GM13977 (cell line): ENCODE measurements at regions not wholly inside any gene's neighbourhood (a gene's known extent, or its start where the extent isn't known, plus 50 kb on each side); places are given as distances from the start of the nearest gene placed in this dataset.

Experiments used
- DNase-seq: peaks from one replicate; pipeline ENCODE4 v3.0.0; 2012; ENCODE audit warnings: low spot score
- in situ Hi-C: fragments of 300-500 bp; cut with MboI; formaldehyde crosslinking; loops from one replicate; pipeline ENCODE4 v1.12.0; 2022; ENCODE audit warnings: low sequenced_read_pairs, low pct_unique_long_range_greater_than_20kb, mixed read lengths, inconsistent platforms; ENCODE audit not compliant: unreplicated experiment
- TF ChIP-seq, protein P1 (sequence below): IDR thresholded peaks from 2 replicates; pipeline ENCODE4 v1.5.1; 2012; ENCODE audit warnings: mild to moderate bottlenecking, control low read depth; ENCODE audit not compliant: insufficient read depth; ENCODE audit errors: extremely low read depth, missing control alignments

DNA sequence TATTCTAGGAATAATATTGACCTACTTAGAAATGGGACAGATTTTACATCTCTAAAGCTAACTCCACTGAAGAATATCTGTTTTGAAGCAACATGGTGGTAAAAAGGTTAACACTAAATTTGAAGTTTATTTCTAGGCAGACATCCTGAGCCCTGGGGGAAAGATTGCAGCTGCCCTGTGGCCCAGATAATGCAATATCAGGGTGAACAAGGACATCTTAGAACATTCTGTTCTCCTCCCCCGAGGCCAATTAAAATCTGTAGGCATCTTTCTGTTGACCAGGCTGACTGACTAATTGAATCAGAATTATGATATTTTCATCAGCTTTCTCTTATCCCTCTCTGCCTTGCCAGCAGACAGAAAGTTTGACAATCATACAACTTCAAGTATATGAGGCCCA is 149.8 kb upstream of the DUSP10 start:
- TF ChIP-seq, protein P1, sequence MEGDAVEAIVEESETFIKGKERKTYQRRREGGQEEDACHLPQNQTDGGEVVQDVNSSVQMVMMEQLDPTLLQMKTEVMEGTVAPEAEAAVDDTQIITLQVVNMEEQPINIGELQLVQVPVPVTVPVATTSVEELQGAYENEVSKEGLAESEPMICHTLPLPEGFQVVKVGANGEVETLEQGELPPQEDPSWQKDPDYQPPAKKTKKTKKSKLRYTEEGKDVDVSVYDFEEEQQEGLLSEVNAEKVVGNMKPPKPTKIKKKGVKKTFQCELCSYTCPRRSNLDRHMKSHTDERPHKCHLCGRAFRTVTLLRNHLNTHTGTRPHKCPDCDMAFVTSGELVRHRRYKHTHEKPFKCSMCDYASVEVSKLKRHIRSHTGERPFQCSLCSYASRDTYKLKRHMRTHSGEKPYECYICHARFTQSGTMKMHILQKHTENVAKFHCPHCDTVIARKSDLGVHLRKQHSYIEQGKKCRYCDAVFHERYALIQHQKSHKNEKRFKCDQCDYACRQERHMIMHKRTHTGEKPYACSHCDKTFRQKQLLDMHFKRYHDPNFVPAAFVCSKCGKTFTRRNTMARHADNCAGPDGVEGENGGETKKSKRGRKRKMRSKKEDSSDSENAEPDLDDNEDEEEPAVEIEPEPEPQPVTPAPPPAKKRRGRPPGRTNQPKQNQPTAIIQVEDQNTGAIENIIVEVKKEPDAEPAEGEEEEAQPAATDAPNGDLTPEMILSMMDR = no peak
- DNase-seq = no peak
- in situ Hi-C loops = no loop called here

DNA sequence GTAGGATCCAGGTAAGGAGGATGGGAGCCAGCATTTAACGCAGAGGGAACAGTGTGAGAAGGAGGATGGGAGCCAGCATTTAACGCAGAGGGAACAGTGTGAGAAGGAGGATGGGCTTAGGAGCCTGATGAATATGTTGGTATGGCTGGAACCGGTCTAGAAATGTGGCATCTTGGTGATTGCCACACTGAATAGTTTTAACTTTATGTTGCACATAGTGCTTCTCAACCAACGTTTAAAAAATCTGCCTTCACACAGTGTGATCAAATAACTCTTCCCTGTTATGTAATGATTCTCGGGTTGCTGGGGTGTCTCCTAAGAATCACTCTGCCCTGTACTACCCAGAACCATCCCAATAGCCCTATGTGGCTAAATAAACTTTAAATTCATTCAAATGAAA is 146.9 kb upstream of the DUSP10 start:
- TF ChIP-seq, protein P1 = no peak
- in situ Hi-C loops = no loop called here
- DNase-seq = no peak

DNA sequence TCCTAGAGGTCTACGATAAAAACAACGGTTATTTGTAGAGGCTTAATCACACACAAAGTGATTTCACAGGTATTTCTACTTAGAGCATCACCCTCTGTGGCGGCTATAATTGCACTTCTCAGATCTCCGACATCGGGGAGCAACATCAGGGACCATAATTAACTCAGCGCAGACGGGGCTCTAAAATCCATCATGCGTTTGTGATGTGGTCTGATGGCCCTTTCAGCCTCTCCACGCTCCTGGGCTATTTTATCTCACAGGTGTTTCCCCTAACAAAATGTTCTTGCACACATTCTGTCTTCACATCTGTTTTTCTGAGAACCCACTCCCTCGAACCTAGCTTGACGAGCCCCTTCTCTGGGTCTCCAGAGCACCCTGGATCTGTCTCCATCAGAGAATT is 146.3 kb upstream of the DUSP10 start:
- TF ChIP-seq, protein P1 = no peak
- in situ Hi-C loops = no loop called here
- no peak for DNase-seq

GRCh38 chr1:221887758-221888157 is 145.9 kb upstream of the DUSP10 start:
- DNase-seq = no peak
- TF ChIP-seq, protein P1 = no peak
- in situ Hi-C loops = no loop called here

- no peak for DNase-seq
- in situ Hi-C loops = no loop called here
- TF ChIP-seq, protein P1 = no peak
Observed at GRCh38 chr1:221887415-221887746, 145.5 kb upstream of the DUSP10 start.

DNA sequence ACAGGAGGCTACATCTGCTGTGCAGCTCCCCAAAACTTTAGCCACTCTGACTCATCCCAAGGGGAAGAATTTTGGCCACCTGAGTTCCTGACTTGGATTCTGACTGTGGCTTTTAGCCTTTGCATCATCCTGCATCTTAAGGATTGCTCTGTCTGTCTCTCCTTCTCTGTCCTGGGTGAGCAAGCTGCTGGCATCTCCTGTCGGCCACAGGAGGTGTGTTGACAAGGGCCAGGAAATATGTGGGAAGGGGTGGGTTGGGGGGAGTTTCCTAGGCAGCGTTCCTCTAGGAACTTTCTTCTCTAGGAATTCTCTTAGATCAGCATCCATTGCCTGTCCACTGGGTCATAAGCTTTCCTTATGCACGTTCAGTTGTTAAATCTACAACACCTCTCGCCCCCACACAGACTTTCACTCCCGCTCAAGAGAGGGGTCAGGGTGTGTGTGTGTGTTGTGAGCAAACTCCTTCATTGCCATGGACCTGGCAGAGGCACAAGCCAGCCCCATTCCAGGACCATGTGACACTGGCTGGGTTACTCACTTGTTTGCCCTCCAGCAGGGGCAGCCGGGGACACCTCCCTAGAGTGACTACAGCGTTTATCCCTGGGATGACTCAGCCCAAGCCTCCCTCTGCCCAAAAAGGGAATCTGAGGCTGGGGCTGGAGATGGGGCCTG is 145.0 kb upstream of the DUSP10 start:
- TF ChIP-seq, protein P1 = no peak
- no peak for DNase-seq
- in situ Hi-C loops = no loop called here

GRCh38 chr1:221886311-221886710 is 144.4 kb upstream of the DUSP10 start:
- TF ChIP-seq, protein P1 = no peak
- in situ Hi-C loops = no loop called here

More at GRCh38 chr1:221886311-221886710, 144.4 kb upstream of the DUSP10 start:
- DNase-seq = no peak
